ENCODE measurements at regions not wholly inside any gene's neighbourhood (a gene's known extent, or its start where the extent isn't known, plus 50 kb on each side); places are given as distances from the start of the nearest gene placed in this dataset.

DNA sequence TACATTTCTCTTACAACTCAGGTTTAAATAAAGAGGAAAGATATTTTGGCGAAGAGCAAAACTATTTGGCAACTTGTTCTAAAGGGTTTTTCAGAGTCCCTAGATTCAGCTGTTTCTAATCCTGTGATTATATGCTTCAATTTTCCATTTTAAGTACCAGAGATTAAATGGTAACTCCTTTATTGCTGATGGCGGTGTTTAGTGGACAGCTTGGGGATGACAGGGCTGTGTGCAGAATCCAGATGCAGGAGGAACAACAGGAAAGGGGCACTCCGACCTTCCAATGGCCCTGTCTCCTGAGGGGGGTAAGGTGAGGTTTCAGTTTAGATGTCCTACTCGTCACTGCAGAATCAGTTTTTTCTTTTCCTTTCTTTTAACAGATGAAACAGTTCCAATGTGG, 405.0 kb downstream of the PDCD6IP start:
- CTCF ChIA-PET: interaction anchor here (1.4 kb wide), 1 partner anchor 44 kb away, joined by 5 read pairs; no protein-coding TSS in a partner anchor
- in situ Hi-C loops (cut with MboI): no loop called here
- H3K4me1 ChIP-seq (ENCODE audit: control insufficient read depth, insufficient read depth, low read length): peaks cover 18% of the 10 kb centered on the region

More for the DNA sequence above, 405.0 kb downstream of the PDCD6IP start:
- ChIA-PET POLR2A (no interaction called here), SMC1A (ENCODE audit: uncharacterized antibody, unreplicated experiment) (interaction anchor here (1.2 to 1.4 kb wide), 3 partner anchors 9 to 31 kb away, joined by 3 to 4 read pairs (median 3); no protein-coding TSS in a partner anchor), RAD21 (ENCODE audit: unreplicated experiment) (no interaction called here)
- Histone ChIP-seq H3K27me3 (replicated peaks in 1 of 2; ENCODE audit: control insufficient read depth in 2 of 2, insufficient read depth in 2 of 2, low read length in 1 of 2) (no peaks in the 10 kb centered on the region), H3K4me3 (no peak overlapping the region), H3K79me2 (ENCODE audit: control insufficient read depth, insufficient read depth, low read length) (no peaks in the 10 kb centered on the region), H3K9me3 (replicated peaks; ENCODE audit: control insufficient read depth, insufficient read depth, low read length) (no peaks in the 10 kb centered on the region), H3K9ac (ENCODE audit: control insufficient read depth, insufficient read depth, low read length) (no peak overlapping the region), H2AFZ (ENCODE audit: control insufficient read depth, low read depth, low read length) (no peak overlapping the region), H3K27ac (ENCODE audit: control insufficient read depth, insufficient read depth) (no peak overlapping the region), H3K4me2 (ENCODE audit: control insufficient read depth, insufficient read depth) (no peak overlapping the region), H4K20me1 (ENCODE audit: control insufficient read depth, insufficient read depth) (no peaks in the 10 kb centered on the region), H3K36me3 (ENCODE audit: control insufficient read depth in 2 of 2, insufficient read depth in 2 of 2, low read length in 1 of 2) (no peaks in the 10 kb centered on the region)
- ATAC-seq (no peak), DNase-seq (ENCODE audit: low read depth, low spot score) (no peak), FAIRE-seq (no peak)
- intact Hi-C loops (cut with micrococcal nuclease; ENCODE audit: unreplicated experiment): no loop called here
- WGBS (ENCODE audit: insufficient coverage, insufficient replicate concordance, low lambda C conversion rate, missing lambda C conversion rate): 33% methylated on average over 4 of the region's 4 CpGs
- TF ChIP-seq STAT3 (IDR thresholded peaks at IDR 0.05; ENCODE audit: low read depth, low read length) (no peak), TCF3 (IDR thresholded peaks at IDR 0.05; ENCODE audit: borderline replicate concordance, insufficient read depth, low read depth, low read length) (no peak), NR2C1 (IDR thresholded peaks at IDR 0.05) (no peak), CBX3 (IDR thresholded peaks at IDR 0.05; ENCODE audit: borderline replicate concordance, low read depth) (no peak), RB1 (IDR thresholded peaks at IDR 0.05; ENCODE audit: borderline replicate concordance) (no peak), IKZF2 (IDR thresholded peaks at IDR 0.05) (no peak), CBFB (IDR thresholded peaks at IDR 0.05; ENCODE audit: low read depth) (no peak), HDAC6 (IDR thresholded peaks at IDR 0.05; ENCODE audit: unreplicated experiment) (no peak), LARP7 (IDR thresholded peaks at IDR 0.05) (no peak), RFX5 (IDR thresholded peaks at IDR 0.05; ENCODE audit: low read depth, low read length) (no peak)
- TF ChIP-seq, protein P1, sequence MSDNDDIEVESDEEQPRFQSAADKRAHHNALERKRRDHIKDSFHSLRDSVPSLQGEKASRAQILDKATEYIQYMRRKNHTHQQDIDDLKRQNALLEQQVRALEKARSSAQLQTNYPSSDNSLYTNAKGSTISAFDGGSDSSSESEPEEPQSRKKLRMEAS (IDR thresholded peaks at IDR 0.05; ENCODE audit: low read depth, low read length): no peak
- TF ChIP-seq, protein P2, sequence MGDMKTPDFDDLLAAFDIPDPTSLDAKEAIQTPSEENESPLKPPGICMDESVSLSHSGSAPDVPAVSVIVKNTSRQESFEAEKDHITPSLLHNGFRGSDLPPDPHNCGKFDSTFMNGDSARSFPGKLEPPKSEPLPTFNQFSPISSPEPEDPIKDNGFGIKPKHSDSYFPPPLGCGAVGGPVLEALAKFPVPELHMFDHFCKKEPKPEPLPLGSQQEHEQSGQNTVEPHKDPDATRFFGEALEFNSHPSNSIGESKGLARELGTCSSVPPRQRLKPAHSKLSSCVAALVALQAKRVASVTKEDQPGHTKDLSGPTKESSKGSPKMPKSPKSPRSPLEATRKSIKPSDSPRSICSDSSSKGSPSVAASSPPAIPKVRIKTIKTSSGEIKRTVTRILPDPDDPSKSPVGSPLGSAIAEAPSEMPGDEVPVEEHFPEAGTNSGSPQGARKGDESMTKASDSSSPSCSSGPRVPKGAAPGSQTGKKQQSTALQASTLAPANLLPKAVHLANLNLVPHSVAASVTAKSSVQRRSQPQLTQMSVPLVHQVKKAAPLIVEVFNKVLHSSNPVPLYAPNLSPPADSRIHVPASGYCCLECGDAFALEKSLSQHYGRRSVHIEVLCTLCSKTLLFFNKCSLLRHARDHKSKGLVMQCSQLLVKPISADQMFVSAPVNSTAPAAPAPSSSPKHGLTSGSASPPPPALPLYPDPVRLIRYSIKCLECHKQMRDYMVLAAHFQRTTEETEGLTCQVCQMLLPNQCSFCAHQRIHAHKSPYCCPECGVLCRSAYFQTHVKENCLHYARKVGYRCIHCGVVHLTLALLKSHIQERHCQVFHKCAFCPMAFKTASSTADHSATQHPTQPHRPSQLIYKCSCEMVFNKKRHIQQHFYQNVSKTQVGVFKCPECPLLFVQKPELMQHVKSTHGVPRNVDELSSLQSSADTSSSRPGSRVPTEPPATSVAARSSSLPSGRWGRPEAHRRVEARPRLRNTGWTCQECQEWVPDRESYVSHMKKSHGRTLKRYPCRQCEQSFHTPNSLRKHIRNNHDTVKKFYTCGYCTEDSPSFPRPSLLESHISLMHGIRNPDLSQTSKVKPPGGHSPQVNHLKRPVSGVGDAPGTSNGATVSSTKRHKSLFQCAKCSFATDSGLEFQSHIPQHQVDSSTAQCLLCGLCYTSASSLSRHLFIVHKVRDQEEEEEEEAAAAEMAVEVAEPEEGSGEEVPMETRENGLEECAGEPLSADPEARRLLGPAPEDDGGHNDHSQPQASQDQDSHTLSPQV (IDR thresholded peaks at IDR 0.05): no peak
- TF ChIP-seq, protein P3, sequence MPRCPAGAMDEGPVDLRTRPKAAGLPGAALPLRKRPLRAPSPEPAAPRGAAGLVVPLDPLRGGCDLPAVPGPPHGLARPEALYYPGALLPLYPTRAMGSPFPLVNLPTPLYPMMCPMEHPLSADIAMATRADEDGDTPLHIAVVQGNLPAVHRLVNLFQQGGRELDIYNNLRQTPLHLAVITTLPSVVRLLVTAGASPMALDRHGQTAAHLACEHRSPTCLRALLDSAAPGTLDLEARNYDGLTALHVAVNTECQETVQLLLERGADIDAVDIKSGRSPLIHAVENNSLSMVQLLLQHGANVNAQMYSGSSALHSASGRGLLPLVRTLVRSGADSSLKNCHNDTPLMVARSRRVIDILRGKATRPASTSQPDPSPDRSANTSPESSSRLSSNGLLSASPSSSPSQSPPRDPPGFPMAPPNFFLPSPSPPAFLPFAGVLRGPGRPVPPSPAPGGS (IDR thresholded peaks at IDR 0.05; ENCODE audit: borderline replicate concordance, insufficient read depth, low read depth, low read length, poor library complexity, severe bottlenecking): no peak
- no TSS peak for BruUV-seq (replicated peaks)
